ENCODE measurements at regions not wholly inside any gene's neighbourhood (a gene's known extent, or its start where the extent isn't known, plus 50 kb on each side); places are given as distances from the start of the nearest gene placed in this dataset.

- Histone ChIP-seq H3K4me1 (ENCODE audit: low read length) (no peaks in the 10 kb centered on the region), H3K9ac (ENCODE audit: low read length) (no peak overlapping the region), H3F3A (ENCODE audit: insufficient read depth, low read length) (no peaks in the 10 kb centered on the region), H4K20me1 (ENCODE audit: insufficient read depth, low read length) (no peaks in the 10 kb centered on the region), H3K4me3 (ENCODE audit: low read length) (no peak overlapping the region), H3K9me3 (replicated peaks; ENCODE audit: insufficient read depth, low read length) (no peaks in the 10 kb centered on the region), H3K4me2 (ENCODE audit: low read depth, low read length) (no peak overlapping the region), H3K27me3 (replicated peaks; ENCODE audit: insufficient read depth, low read length) (no peaks in the 10 kb centered on the region), H3K36me3 (replicated peaks; ENCODE audit: insufficient read depth, low read length) (no peaks in the 10 kb centered on the region), H3K9me2 (replicated peaks; ENCODE audit: insufficient read depth, low read length) (no peaks in the 10 kb centered on the region), H2AFZ (ENCODE audit: low read length) (no peak overlapping the region), H3K27ac (ENCODE audit: low read length) (no peak overlapping the region), H3K79me2 (ENCODE audit: low read length) (no peaks in the 10 kb centered on the region)
- no peak for TF ChIP-seq CTCF (IDR thresholded peaks at IDR 0.05; ENCODE audit: low read length)
- no peak for DNase-seq
Measured at GRCh38 chr1:72917920-72918319, 635.6 kb upstream of the NEGR1 start.

- Histone ChIP-seq H3K4me3 (ENCODE audit: low read length) (no peak overlapping the region), H3K27me3 (replicated peaks; ENCODE audit: insufficient read depth, low read length) (no peaks in the 10 kb centered on the region), H3K36me3 (replicated peaks; ENCODE audit: insufficient read depth, low read length) (no peaks in the 10 kb centered on the region), H3K9me2 (replicated peaks; ENCODE audit: insufficient read depth, low read length) (no peaks in the 10 kb centered on the region), H3K4me2 (ENCODE audit: low read depth, low read length) (no peak overlapping the region), H3K9me3 (replicated peaks; ENCODE audit: insufficient read depth, low read length) (no peaks in the 10 kb centered on the region), H3F3A (ENCODE audit: insufficient read depth, low read length) (no peaks in the 10 kb centered on the region), H4K20me1 (ENCODE audit: insufficient read depth, low read length) (no peaks in the 10 kb centered on the region), H3K79me2 (ENCODE audit: low read length) (no peaks in the 10 kb centered on the region), H2AFZ (ENCODE audit: low read length) (no peak overlapping the region), H3K4me1 (ENCODE audit: low read length) (no peaks in the 10 kb centered on the region), H3K9ac (ENCODE audit: low read length) (no peak overlapping the region), H3K27ac (ENCODE audit: low read length) (no peak overlapping the region)
- TF ChIP-seq CTCF (IDR thresholded peaks at IDR 0.05; ENCODE audit: low read length) (no peak), EZH2phosphoT487 (IDR thresholded peaks at IDR 0.05; ENCODE audit: low read length) (no peak), EZH2 (optimal IDR thresholded peaks at IDR 0.05; ENCODE audit: low read depth, low read length) (no peak)
- DNase-seq: no peak
Measured at GRCh38 chr1:72915581-72915980, 633.2 kb upstream of the NEGR1 start.

- H3K79me2 ChIP-seq (ENCODE audit: low read length): no peaks in the 10 kb centered on the region
- H4K20me1 ChIP-seq (ENCODE audit: insufficient read depth, low read length): no peaks in the 10 kb centered on the region
- H3K27ac ChIP-seq (ENCODE audit: low read length): no peak overlapping the region
- no peak overlapping the region for H2AFZ ChIP-seq (ENCODE audit: low read length)
- no peaks in the 10 kb centered on the region for H3K27me3 ChIP-seq (replicated peaks; ENCODE audit: insufficient read depth, low read length)
- no peaks in the 10 kb centered on the region for H3F3A ChIP-seq (ENCODE audit: insufficient read depth, low read length)
- no peak for DNase-seq
- no peaks in the 10 kb centered on the region for H3K36me3 ChIP-seq (replicated peaks; ENCODE audit: insufficient read depth, low read length)
- no peak overlapping the region for H3K4me2 ChIP-seq (ENCODE audit: low read depth, low read length)
- no peak overlapping the region for H3K9ac ChIP-seq (ENCODE audit: low read length)
- no peaks in the 10 kb centered on the region for H3K9me3 ChIP-seq (replicated peaks; ENCODE audit: insufficient read depth, low read length)
- no peak for TF ChIP-seq CTCF (IDR thresholded peaks at IDR 0.05; ENCODE audit: low read length)
- no peak for TF ChIP-seq EZH2phosphoT487 (IDR thresholded peaks at IDR 0.05; ENCODE audit: low read length)
- no peak for TF ChIP-seq EZH2 (optimal IDR thresholded peaks at IDR 0.05; ENCODE audit: low read depth, low read length)
- H3K9me2 ChIP-seq (replicated peaks; ENCODE audit: insufficient read depth, low read length): no peaks in the 10 kb centered on the region
- no peak overlapping the region for H3K4me3 ChIP-seq (ENCODE audit: low read length)
- no peaks in the 10 kb centered on the region for H3K4me1 ChIP-seq (ENCODE audit: low read length)
Measured at GRCh38 chr1:72911656-72912055, 629.3 kb upstream of the NEGR1 start.

- no peak for TF ChIP-seq EZH2 (optimal IDR thresholded peaks at IDR 0.05; ENCODE audit: low read depth, low read length)
- TF ChIP-seq CTCF (IDR thresholded peaks at IDR 0.05; ENCODE audit: low read length): no peak
- no peak for TF ChIP-seq EZH2phosphoT487 (IDR thresholded peaks at IDR 0.05; ENCODE audit: low read length)
- Histone ChIP-seq H3K4me3 (ENCODE audit: low read length) (no peak overlapping the region), H3K9me3 (replicated peaks; ENCODE audit: insufficient read depth, low read length) (no peaks in the 10 kb centered on the region), H3K27me3 (replicated peaks; ENCODE audit: insufficient read depth, low read length) (no peaks in the 10 kb centered on the region), H3F3A (ENCODE audit: insufficient read depth, low read length) (no peaks in the 10 kb centered on the region), H3K79me2 (ENCODE audit: low read length) (no peaks in the 10 kb centered on the region), H3K9me2 (replicated peaks; ENCODE audit: insufficient read depth, low read length) (no peaks in the 10 kb centered on the region), H2AFZ (ENCODE audit: low read length) (no peak overlapping the region), H3K36me3 (replicated peaks; ENCODE audit: insufficient read depth, low read length) (no peaks in the 10 kb centered on the region), H3K4me2 (ENCODE audit: low read depth, low read length) (no peak overlapping the region), H3K27ac (ENCODE audit: low read length) (no peak overlapping the region), H3K4me1 (ENCODE audit: low read length) (no peaks in the 10 kb centered on the region), H4K20me1 (ENCODE audit: insufficient read depth, low read length) (no peaks in the 10 kb centered on the region), H3K9ac (ENCODE audit: low read length) (no peak overlapping the region)
- no peak for DNase-seq
Measured at GRCh38 chr1:72896256-72896655, 613.9 kb upstream of the NEGR1 start.
